GM18517 (cell line): ENCODE measurements at regions not wholly inside any gene's neighbourhood (a gene's known extent, or its start where the extent isn't known, plus 50 kb on each side); places are given as distances from the start of the nearest gene placed in this dataset.

Experiments
- ATAC-seq: cut with Tn5 transposase; IDR thresholded peaks from one replicate; pipeline ENCODE4 v1.9.1; 2021; ENCODE audit warnings: mild to moderate bottlenecking, moderate library complexity; ENCODE audit not compliant: unreplicated experiment

- no peak for ATAC-seq
Measured at GRCh38 chr9:2243666-2244555, 228.8 kb downstream of the SMARCA2 start.

GRCh38 chr9:2247340-2247739 lies 232.2 kb downstream of the SMARCA2 start:
- ATAC-seq, result no peak

DNA sequence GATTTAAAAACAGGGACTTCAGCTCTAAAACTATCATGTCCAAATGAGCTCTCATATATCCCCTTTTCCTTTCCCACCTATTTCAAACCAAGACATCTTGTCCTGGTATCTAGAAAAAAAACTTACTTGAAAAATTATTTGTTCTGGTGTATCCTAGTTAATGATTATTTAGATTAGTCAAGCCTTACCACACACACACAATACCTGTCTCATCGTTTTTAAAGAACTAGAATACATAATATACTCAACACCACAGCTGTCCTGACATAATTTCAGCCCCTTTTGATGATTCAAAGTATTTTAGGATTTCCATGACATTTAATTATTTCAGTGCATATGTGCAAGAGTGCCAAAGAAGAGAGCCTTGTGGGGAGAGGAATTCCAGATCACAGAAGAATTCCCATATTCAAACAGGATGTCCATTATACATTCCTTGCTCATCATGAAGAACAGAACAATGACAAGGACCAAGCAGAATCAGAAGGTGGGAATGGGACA lies 233.7 kb downstream of the SMARCA2 start:
- ATAC-seq, result no peak

DNA sequence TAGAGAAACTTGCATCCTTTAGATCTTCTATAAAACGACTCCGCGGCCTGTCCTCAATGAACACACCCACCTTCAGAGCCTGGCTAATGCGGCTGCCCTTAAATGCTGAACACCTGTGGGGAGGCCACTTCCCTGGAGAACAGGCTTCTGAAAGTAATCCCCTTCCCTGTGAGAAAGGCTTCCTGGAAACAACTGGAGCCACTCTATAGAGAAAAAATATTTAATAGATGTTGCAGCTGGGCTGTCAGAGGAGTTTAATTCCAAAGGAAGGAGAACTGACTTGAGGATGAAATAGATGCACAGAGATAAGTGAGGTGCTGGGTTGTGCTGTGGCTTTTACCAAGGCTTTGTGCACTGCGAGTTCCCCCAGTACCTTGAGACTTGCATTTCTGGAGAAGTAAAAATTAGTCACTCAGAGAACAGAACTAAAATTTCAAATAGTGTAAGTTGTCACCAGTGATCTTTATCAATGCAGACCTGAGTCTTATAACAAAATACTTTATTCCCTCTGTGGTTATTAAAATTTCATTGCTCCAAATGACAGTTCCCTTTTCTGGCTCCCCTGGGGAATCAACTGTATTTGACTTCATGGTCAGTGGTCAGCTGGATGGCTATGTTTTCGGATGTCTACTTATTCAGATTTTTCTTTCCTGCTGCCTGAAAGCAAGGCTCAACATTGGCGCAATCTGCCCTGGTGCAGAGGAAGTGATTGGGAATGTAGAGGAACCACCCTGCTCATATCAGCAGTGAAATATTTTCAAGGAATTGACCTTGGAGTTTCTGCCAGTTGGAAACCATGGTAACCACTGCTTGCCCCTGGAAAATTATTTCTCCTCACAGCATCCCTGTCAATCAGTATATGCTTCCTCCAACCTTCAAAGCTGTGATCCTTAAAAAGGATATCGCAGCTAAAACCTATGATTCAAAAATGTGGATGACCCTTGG lies 238.8 kb downstream of the SMARCA2 start:
- ATAC-seq, result no peak

GRCh38 chr9:2255128-2255527 lies 240.0 kb downstream of the SMARCA2 start:
- no peak for ATAC-seq

DNA sequence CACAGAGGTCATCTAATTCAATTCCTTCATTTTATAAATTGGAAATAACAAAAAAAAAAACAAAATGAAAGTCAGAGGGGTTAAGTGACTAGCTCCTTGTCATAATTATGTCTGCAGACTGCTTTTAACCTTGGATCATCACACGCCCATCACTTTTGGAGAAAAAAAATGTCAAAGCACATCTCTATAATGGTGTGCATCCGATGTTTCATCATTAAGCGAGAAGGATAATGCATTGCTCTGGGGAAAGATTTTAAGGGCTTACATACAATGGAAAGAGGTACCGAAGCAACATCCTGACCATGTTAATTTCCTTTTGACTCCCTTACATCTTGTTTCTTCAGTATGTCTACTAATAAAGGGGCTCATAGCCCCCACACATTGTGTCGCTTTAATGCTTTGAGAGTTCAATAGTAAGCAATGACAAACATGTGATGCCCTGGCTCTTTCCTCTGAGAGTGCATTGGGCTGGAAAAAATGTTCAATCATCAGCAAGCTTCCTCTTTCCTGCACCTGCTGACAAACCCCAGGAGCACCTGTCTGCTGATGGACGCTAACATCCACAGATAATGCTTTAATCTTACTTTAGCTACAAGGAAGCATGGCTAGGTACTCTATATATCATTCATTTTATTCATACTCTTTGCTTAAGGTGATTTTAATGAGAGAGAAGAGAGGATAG lies 242.2 kb downstream of the SMARCA2 start:
- no peak for ATAC-seq

- no peak for ATAC-seq
Measured at GRCh38 chr9:2260417-2261306, 245.5 kb downstream of the SMARCA2 start.

GRCh38 chr9:2261421-2262103 lies 246.4 kb downstream of the SMARCA2 start:
- ATAC-seq, result no peak

GRCh38 chr9:2262386-2263071 lies 247.4 kb downstream of the SMARCA2 start:
- no peak for ATAC-seq

GRCh38 chr9:2263111-2263510 lies 248.0 kb downstream of the SMARCA2 start:
- no peak for ATAC-seq

DNA sequence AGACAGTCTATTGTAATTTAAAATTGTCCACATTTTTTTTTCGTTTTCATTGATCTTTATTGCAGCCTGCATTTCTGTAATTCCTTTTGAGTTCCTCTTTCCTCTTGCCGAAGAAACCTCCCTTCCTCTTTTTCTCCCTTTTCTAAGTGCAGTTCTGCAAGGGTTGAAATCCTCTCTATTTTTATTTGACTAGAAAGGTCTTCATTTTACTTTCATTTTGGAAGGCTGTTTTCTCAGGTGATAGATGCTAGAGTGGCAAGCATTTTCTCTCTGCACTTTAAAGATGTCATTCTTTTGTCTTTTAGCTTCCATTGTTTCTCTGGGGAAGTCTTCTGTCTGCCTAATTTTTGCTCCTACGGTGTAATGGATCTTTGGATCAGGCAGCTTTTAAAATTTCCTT lies 248.5 kb downstream of the SMARCA2 start:
- no peak for ATAC-seq

GRCh38 chr9:2264081-2264480 lies 248.9 kb downstream of the SMARCA2 start:
- no peak for ATAC-seq

GRCh38 chr9:2267181-2267745 lies 252.1 kb downstream of the SMARCA2 start:
- ATAC-seq, result no peak

- ATAC-seq, result no peak
Measured at GRCh38 chr9:2269778-2270177, 254.6 kb downstream of the SMARCA2 start.

GRCh38 chr9:2270565-2270964 lies 255.4 kb downstream of the SMARCA2 start:
- ATAC-seq, result no peak

GRCh38 chr9:2271426-2271825 lies 256.3 kb downstream of the SMARCA2 start:
- ATAC-seq, result peak; percentile 64

DNA sequence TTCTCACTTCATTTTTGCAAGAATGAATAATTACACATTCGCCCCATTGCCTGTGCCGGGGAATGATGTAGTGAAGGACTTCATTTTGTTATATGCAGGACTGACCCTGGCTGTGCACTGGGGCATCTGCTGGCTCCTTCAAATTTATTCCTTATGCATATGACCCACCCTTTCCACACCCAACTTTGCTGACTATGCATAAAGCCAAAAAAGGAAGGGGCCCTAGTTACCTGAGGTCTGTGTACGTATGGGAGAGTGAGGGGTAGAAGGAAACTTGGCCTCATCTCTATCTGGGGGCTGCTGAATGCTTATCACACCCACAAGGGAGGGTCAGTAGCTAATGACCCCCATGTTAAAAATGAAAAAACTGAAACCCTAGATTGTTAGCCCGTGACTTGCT lies 259.6 kb downstream of the SMARCA2 start:
- ATAC-seq, result no peak

GRCh38 chr9:2276296-2276695 lies 261.1 kb downstream of the SMARCA2 start:
- no peak for ATAC-seq
